Panc1 (cell line): ENCODE measurements at regions not wholly inside any gene's neighbourhood (a gene's known extent, or its start where the extent isn't known, plus 50 kb on each side); places are given as distances from the start of the nearest gene placed in this dataset.

ENCODE experiments used
- ATAC-seq: fragments of 200-7000 bp; cut with Tn5 transposase; 2 replicates; pipeline ENCODE4 v1.9.1; 2020; ENCODE audit warnings: mild to moderate bottlenecking, moderate library complexity
- BruUV-seq: library from RNA; stranded (reverse); fragments of 400-500 nt; replicated peaks from 2 replicates; lab custom pipeline; 2021; lab: Mats Ljungman, UMichigan
- CTCF ChIA-PET: fragments of 300-600 bp; sonication (Branson Sonifier 250); formaldehyde crosslinking; loops from one replicate; lab custom pipeline; 2022; ENCODE audit warnings: antibody characterized with exemption; lab: Charles Lee
- POLR2A ChIA-PET: fragments of 300-600 bp; sonication (Branson Sonifier 250); formaldehyde crosslinking; loops from one replicate; lab custom pipeline; 2022; ENCODE audit warnings: antibody characterized with exemption; lab: Charles Lee
- DNase-seq: peaks from one replicate; pipeline ENCODE4 v3.0.0-alpha.2; 2010; ENCODE audit warnings: low read depth, low spot score
- H3K27ac ChIP-seq: 2 replicates; pipeline ENCODE4 v1.5.1; 2011; ENCODE audit warnings: mild to moderate bottlenecking, low read length, inconsistent platforms
- H3K27me3 ChIP-seq: fragments of 200-500 bp; sonication (Bioruptor generic); 2 replicates; pipeline ENCODE4 v1.6.0; 2014; ENCODE audit warnings: low read length, inconsistent platforms; ENCODE audit not compliant: control insufficient read depth, insufficient read depth
- H3K36me3 ChIP-seq: fragments of 200-500 bp; sonication (Bioruptor generic); 2 replicates; pipeline ENCODE4 v1.5.1; 2014; ENCODE audit warnings: inconsistent platforms, mild to moderate bottlenecking, low read length, moderate library complexity; ENCODE audit not compliant: control insufficient read depth, insufficient read depth
- H3K4me1 ChIP-seq: 2 replicates; pipeline ENCODE4 v1.5.1; 2011; ENCODE audit warnings: inconsistent platforms, mild to moderate bottlenecking, low read length, moderate library complexity; ENCODE audit not compliant: control insufficient read depth, insufficient read depth
- H3K4me3 ChIP-seq, 2 experiments: 2 replicates each; pipeline ENCODE4 v1.5.1; 2011 to 2012; ENCODE audit warnings: low read depth in 2 of 2, low read length in 2 of 2, mild to moderate bottlenecking in 2 of 2, inconsistent platforms in 1 of 2, moderate library complexity in 1 of 2
- H3K9me3 ChIP-seq: fragments of 200-500 bp; sonication (Bioruptor generic); 2 replicates; pipeline ENCODE4 v1.5.1; 2014; ENCODE audit warnings: low read depth, mild to moderate bottlenecking, inconsistent platforms, low read length, moderate library complexity; ENCODE audit not compliant: control insufficient read depth, insufficient read depth
- POLR2AphosphoS5 ChIP-seq: IDR thresholded peaks from 2 replicates; pipeline ENCODE4 v1.6.1; 2012; ENCODE audit warnings: mild to moderate bottlenecking, low read depth, low read length, moderate library complexity
- SIN3A ChIP-seq: IDR thresholded peaks from 2 replicates; pipeline ENCODE4 v1.6.1; 2012; ENCODE audit warnings: low read depth, mild to moderate bottlenecking, low read length, moderate library complexity, borderline replicate concordance; ENCODE audit not compliant: insufficient read depth
- TCF7L2 ChIP-seq: IDR thresholded peaks from 2 replicates; pipeline ENCODE4 v1.6.1; 2011; ENCODE audit warnings: mild to moderate bottlenecking, low read depth, low read length, inconsistent platforms
- in situ Hi-C: cut with HindIII; loops from 2 replicates; pipeline ENCODE4 v1.10.0; 2016; ENCODE audit warnings: low sequenced_read_pairs, low pct_unique_long_range_greater_than_20kb
- intact Hi-C: fragments of 100-400 bp; cut with micrococcal nuclease; formaldehyde crosslinking; loops from one replicate; pipeline ENCODE4 v1.10.0; 2022; ENCODE audit not compliant: unreplicated experiment
- TF ChIP-seq, protein P1 (sequence below), 2 experiments: IDR thresholded peaks; 2 replicates each; pipeline ENCODE4 v1.6.1; 2011 to 2012; ENCODE audit warnings: low read depth in 2 of 2, control low read depth in 1 of 2, low read length in 1 of 2, mild to moderate bottlenecking in 1 of 2, moderate library complexity in 1 of 2; ENCODE audit not compliant: insufficient read depth in 1 of 2
- TF ChIP-seq, protein P2 (sequence below): fragments of 450-650 bp; IDR thresholded peaks from 2 replicates; pipeline ENCODE4 v1.5.1; 2017; ENCODE audit warnings: mild to moderate bottlenecking

GRCh38 chr17:55642741-55643140 is 79.9 kb downstream of the TMEM100 start:
- no TSS peak for BruUV-seq
- TF ChIP-seq TCF7L2 (no peak), SIN3A (no peak), POLR2AphosphoS5 (no peak)
- TF ChIP-seq, protein P1, sequence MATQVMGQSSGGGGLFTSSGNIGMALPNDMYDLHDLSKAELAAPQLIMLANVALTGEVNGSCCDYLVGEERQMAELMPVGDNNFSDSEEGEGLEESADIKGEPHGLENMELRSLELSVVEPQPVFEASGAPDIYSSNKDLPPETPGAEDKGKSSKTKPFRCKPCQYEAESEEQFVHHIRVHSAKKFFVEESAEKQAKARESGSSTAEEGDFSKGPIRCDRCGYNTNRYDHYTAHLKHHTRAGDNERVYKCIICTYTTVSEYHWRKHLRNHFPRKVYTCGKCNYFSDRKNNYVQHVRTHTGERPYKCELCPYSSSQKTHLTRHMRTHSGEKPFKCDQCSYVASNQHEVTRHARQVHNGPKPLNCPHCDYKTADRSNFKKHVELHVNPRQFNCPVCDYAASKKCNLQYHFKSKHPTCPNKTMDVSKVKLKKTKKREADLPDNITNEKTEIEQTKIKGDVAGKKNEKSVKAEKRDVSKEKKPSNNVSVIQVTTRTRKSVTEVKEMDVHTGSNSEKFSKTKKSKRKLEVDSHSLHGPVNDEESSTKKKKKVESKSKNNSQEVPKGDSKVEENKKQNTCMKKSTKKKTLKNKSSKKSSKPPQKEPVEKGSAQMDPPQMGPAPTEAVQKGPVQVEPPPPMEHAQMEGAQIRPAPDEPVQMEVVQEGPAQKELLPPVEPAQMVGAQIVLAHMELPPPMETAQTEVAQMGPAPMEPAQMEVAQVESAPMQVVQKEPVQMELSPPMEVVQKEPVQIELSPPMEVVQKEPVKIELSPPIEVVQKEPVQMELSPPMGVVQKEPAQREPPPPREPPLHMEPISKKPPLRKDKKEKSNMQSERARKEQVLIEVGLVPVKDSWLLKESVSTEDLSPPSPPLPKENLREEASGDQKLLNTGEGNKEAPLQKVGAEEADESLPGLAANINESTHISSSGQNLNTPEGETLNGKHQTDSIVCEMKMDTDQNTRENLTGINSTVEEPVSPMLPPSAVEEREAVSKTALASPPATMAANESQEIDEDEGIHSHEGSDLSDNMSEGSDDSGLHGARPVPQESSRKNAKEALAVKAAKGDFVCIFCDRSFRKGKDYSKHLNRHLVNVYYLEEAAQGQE (IDR thresholded peaks at IDR 0.05; ENCODE audit: insufficient read depth in 1 of 2, low read depth in 2 of 2, low read length in 1 of 2), result no peak
- no peak for ATAC-seq
- intact Hi-C loops, result no loop called here
- ChIA-PET CTCF (no interaction called here), POLR2A (no interaction called here)
- H3K4me1 ChIP-seq, result no peaks in the 10 kb centered on the region
- H3K27ac ChIP-seq, result no peak overlapping the region
- no peak for DNase-seq
- no peak overlapping the region for H3K4me3 ChIP-seq
- H3K36me3 ChIP-seq, result no peaks in the 10 kb centered on the region
- no peaks in the 10 kb centered on the region for H3K27me3 ChIP-seq
- in situ Hi-C loops, result no loop called here
- no peaks in the 10 kb centered on the region for H3K9me3 ChIP-seq

DNA sequence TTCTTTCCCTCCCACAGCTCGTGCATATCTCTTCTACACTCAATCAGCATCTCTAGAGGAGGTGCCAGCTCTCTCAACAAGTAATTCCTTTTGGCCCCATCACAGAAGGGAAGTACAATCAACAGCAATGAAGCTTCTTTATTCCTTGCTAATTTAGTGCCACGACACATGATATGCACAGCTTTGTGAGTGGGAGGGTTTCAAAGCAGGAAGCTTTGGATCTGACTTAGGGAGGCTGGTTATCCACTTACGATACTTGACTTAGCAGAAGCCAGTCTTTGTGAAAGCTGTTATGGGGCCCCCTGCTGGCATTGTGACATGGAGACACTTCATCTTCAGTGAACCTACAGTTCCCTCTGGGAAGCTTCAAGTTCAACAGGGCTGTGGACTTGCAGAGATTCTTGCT is 81.0 kb downstream of the TMEM100 start:
- no peaks in the 10 kb centered on the region for H3K36me3 ChIP-seq
- no peak for DNase-seq
- ChIA-PET POLR2A (no interaction called here), CTCF (no interaction called here)
- no peaks in the 10 kb centered on the region for H3K4me1 ChIP-seq
- intact Hi-C loops (no loop called here), in situ Hi-C loops (no loop called here)
- no peak overlapping the region for H3K4me3 ChIP-seq
- H3K9me3 ChIP-seq, result no peaks in the 10 kb centered on the region
- no peak overlapping the region for H3K27ac ChIP-seq
- H3K27me3 ChIP-seq, result no peaks in the 10 kb centered on the region
- no peak for ATAC-seq
- TF ChIP-seq SIN3A, result no peak
- TF ChIP-seq, protein P2, sequence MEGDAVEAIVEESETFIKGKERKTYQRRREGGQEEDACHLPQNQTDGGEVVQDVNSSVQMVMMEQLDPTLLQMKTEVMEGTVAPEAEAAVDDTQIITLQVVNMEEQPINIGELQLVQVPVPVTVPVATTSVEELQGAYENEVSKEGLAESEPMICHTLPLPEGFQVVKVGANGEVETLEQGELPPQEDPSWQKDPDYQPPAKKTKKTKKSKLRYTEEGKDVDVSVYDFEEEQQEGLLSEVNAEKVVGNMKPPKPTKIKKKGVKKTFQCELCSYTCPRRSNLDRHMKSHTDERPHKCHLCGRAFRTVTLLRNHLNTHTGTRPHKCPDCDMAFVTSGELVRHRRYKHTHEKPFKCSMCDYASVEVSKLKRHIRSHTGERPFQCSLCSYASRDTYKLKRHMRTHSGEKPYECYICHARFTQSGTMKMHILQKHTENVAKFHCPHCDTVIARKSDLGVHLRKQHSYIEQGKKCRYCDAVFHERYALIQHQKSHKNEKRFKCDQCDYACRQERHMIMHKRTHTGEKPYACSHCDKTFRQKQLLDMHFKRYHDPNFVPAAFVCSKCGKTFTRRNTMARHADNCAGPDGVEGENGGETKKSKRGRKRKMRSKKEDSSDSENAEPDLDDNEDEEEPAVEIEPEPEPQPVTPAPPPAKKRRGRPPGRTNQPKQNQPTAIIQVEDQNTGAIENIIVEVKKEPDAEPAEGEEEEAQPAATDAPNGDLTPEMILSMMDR, result peak; percentile 64
- no TSS peak for BruUV-seq

- Histone ChIP-seq H3K27me3 (peaks cover 2% of the 10 kb centered on the region; the same call in 1 of the 2 replicates), H3K4me3 (no peak overlapping the region), H3K36me3 (no peaks in the 10 kb centered on the region), H3K9me3 (no peaks in the 10 kb centered on the region), H3K27ac (no peak overlapping the region), H3K4me1 (no peaks in the 10 kb centered on the region; the same call in 1 of the 2 replicates)
- in situ Hi-C loops, result no loop called here
- BruUV-seq, result no TSS peak
- ChIA-PET CTCF (no interaction called here), POLR2A (no interaction called here)
- TF ChIP-seq, protein P1 (IDR thresholded peaks at IDR 0.05; ENCODE audit: insufficient read depth in 1 of 2, low read depth in 2 of 2, low read length in 1 of 2), result no peak
- ATAC-seq, result no peak
- intact Hi-C loops, result no loop called here
- no peak for DNase-seq
Measured at GRCh38 chr17:55639096-55639495, 83.6 kb downstream of the TMEM100 start.
